Urinary bladder (tissue), 3 donors: ENCODE measurements at regions not wholly inside any gene's neighbourhood (a gene's known extent, or its start where the extent isn't known, plus 50 kb on each side); places are given as distances from the start of the nearest gene placed in this dataset.
"Not testable (repeated sequence)": the region's sequence is repeated elsewhere in the genome, so short reads cannot be mapped to it uniquely, and the experiment has no call there.

Experiments used
- DNase-seq: peaks from one replicate; pipeline ENCODE4 v3.0.0-alpha.2; 2015; ENCODE audit errors: extremely low spot score
- H3K27ac ChIP-seq: one replicate; pipeline ENCODE4 v1.5.1; 2013; ENCODE audit warnings: low read depth, mild to moderate bottlenecking, moderate library complexity
- H3K36me3 ChIP-seq: one replicate; pipeline ENCODE4 v1.6.1; 2013; ENCODE audit warnings: mild to moderate bottlenecking, moderate library complexity; ENCODE audit not compliant: insufficient read depth
- H3K4me1 ChIP-seq: one replicate; pipeline ENCODE4 v1.6.1; 2013; ENCODE audit warnings: mild to moderate bottlenecking, moderate library complexity; ENCODE audit not compliant: insufficient read depth
- H3K4me3 ChIP-seq: one replicate; pipeline ENCODE4 v1.5.1; 2013; ENCODE audit warnings: low read depth, low read length
- WGBS: extraction: QIAGEN DNeasy Blood & Tissue Kit; methylation state at CpG from one replicate; pipeline ENCODE4 v1.1.7; 2013; 5-methylcytosine and 5-hydroxymethylcytosine counted together
- donor health status: healthy with polysubstance abuse.
- donor health status: healthy.

- H3K4me1 ChIP-seq, result no peaks in the 10 kb centered on the region
- no peak for DNase-seq
- 44% methylated on average over 2 of the region's 2 CpGs for WGBS
- H3K4me3 ChIP-seq, result no peak overlapping the region
- H3K36me3 ChIP-seq, result no peaks in the 10 kb centered on the region
- no peak overlapping the region for H3K27ac ChIP-seq
Measured at GRCh38 chr4:81790477-81790876, 318.8 kb upstream of the RASGEF1B start.

GRCh38 chr4:81789741-81790399 lies 318.2 kb upstream of the RASGEF1B start:
- 76% methylated on average over 5 of the region's 5 CpGs for WGBS
- Histone ChIP-seq H3K27ac (no peak overlapping the region), H3K36me3 (no peaks in the 10 kb centered on the region)

GRCh38 chr4:81789158-81789557 lies 317.5 kb upstream of the RASGEF1B start:
- no peak for DNase-seq
- H3K27ac ChIP-seq, result no peak overlapping the region
- no peaks in the 10 kb centered on the region for H3K36me3 ChIP-seq
- H3K4me3 ChIP-seq, result no peak overlapping the region
- no peaks in the 10 kb centered on the region for H3K4me1 ChIP-seq

More at GRCh38 chr4:81789741-81790399, 318.2 kb upstream of the RASGEF1B start:
- Histone ChIP-seq H3K4me1 (no peaks in the 10 kb centered on the region), H3K4me3 (no peak overlapping the region)
- no peak for DNase-seq

GRCh38 chr4:81786766-81787165 lies 315.1 kb upstream of the RASGEF1B start:
- Histone ChIP-seq H3K27ac (no peak overlapping the region), H3K4me3 (no peak overlapping the region), H3K36me3 (no peaks in the 10 kb centered on the region), H3K4me1 (no peaks in the 10 kb centered on the region)
- no peak for DNase-seq
- WGBS, result 72% methylated on average over 1 of the region's 1 CpG

GRCh38 chr4:81786063-81786763 lies 314.5 kb upstream of the RASGEF1B start:
- Histone ChIP-seq H3K36me3 (no peaks in the 10 kb centered on the region), H3K27ac (no peak overlapping the region), H3K4me1 (no peaks in the 10 kb centered on the region), H3K4me3 (no peak overlapping the region)
- 30% methylated on average over 4 of the region's 4 CpGs for WGBS
- DNase-seq, result peak; percentile 8

GRCh38 chr4:81785338-81785737 lies 313.6 kb upstream of the RASGEF1B start:
- WGBS, result 97% methylated on average over 4 of the region's 4 CpGs
- no peak for DNase-seq
- Histone ChIP-seq H3K27ac (no peak overlapping the region), H3K36me3 (no peaks in the 10 kb centered on the region), H3K4me1 (no peaks in the 10 kb centered on the region), H3K4me3 (no peak overlapping the region)

- Histone ChIP-seq H3K36me3 (no peaks in the 10 kb centered on the region), H3K27ac (no peak overlapping the region), H3K4me3 (no peak overlapping the region), H3K4me1 (no peaks in the 10 kb centered on the region)
- no peak for DNase-seq
- WGBS, result 93% methylated on average over 2 of the region's 2 CpGs
Measured at GRCh38 chr4:81783558-81783957, 311.9 kb upstream of the RASGEF1B start.

GRCh38 chr4:81781799-81782198 lies 310.1 kb upstream of the RASGEF1B start:
- no peak for DNase-seq
- no peak overlapping the region for H3K27ac ChIP-seq
- no peaks in the 10 kb centered on the region for H3K4me1 ChIP-seq
- 76% methylated on average over 2 of the region's 2 CpGs for WGBS
- H3K4me3 ChIP-seq, result no peak overlapping the region
- no peaks in the 10 kb centered on the region for H3K36me3 ChIP-seq

- not testable (repeated sequence) for H3K36me3 ChIP-seq, H3K27ac ChIP-seq, H3K4me1 ChIP-seq, DNase-seq, H3K4me3 ChIP-seq
- WGBS, result 81% methylated on average over 3 of the region's 3 CpGs
Measured at GRCh38 chr4:81777718-81778117, 306.0 kb upstream of the RASGEF1B start.

- Histone ChIP-seq H3K27ac (no peak overlapping the region), H3K4me1 (no peaks in the 10 kb centered on the region), H3K4me3 (no peak overlapping the region), H3K36me3 (no peaks in the 10 kb centered on the region)
- DNase-seq, result no peak
Measured at GRCh38 chr4:81776794-81777193, 305.1 kb upstream of the RASGEF1B start.

- no peaks in the 10 kb centered on the region for H3K4me1 ChIP-seq
- H3K4me3 ChIP-seq, result no peak overlapping the region
- H3K36me3 ChIP-seq, result no peaks in the 10 kb centered on the region
- no peak for DNase-seq
- no peak overlapping the region for H3K27ac ChIP-seq
- WGBS, result 91% methylated on average over 3 of the region's 3 CpGs
Measured at GRCh38 chr4:81773557-81773956, 301.9 kb upstream of the RASGEF1B start.

- Histone ChIP-seq H3K27ac (no peak overlapping the region), H3K4me3 (no peak overlapping the region), H3K4me1 (no peaks in the 10 kb centered on the region), H3K36me3 (no peaks in the 10 kb centered on the region)
- no peak for DNase-seq
- 64% methylated on average over 1 of the region's 1 CpG for WGBS
Measured at GRCh38 chr4:81771721-81772120, 300.0 kb upstream of the RASGEF1B start.

- Histone ChIP-seq H3K36me3 (no peaks in the 10 kb centered on the region), H3K4me1 (no peaks in the 10 kb centered on the region), H3K4me3 (no peak overlapping the region), H3K27ac (no peak overlapping the region)
- no peak for DNase-seq
- 93% methylated on average over 2 of the region's 2 CpGs for WGBS
Measured at GRCh38 chr4:81769244-81769643, 297.5 kb upstream of the RASGEF1B start.

GRCh38 chr4:81758574-81759264 lies 287.0 kb upstream of the RASGEF1B start:
- DNase-seq, result no peak
- no peaks in the 10 kb centered on the region for H3K4me1 ChIP-seq
- H3K4me3 ChIP-seq, result no peak overlapping the region
- no peak overlapping the region for H3K27ac ChIP-seq
- no peaks in the 10 kb centered on the region for H3K36me3 ChIP-seq
- 96% methylated on average over 1 of the region's 1 CpG for WGBS
